GM12864 (cell line): ENCODE measurements at regions not wholly inside any gene's neighbourhood (a gene's known extent, or its start where the extent isn't known, plus 50 kb on each side); places are given as distances from the start of the nearest gene placed in this dataset.

Source experiments
- DNase-seq: peaks from one replicate; pipeline ENCODE4 v3.0.0-alpha.2; 2011; ENCODE audit warnings: low read depth
- H3K4me3 ChIP-seq: 2 replicates; pipeline ENCODE4 v1.5.1; 2011; ENCODE audit warnings: mild to moderate bottlenecking, low read depth, low read length, control low read depth
- TF ChIP-seq, protein P1 (sequence below): IDR thresholded peaks from 2 replicates; pipeline ENCODE4 v1.5.1; 2011; ENCODE audit warnings: low read depth, mild to moderate bottlenecking, moderate library complexity, low read length, control low read depth, inconsistent platforms; ENCODE audit errors: missing control alignments

DNA sequence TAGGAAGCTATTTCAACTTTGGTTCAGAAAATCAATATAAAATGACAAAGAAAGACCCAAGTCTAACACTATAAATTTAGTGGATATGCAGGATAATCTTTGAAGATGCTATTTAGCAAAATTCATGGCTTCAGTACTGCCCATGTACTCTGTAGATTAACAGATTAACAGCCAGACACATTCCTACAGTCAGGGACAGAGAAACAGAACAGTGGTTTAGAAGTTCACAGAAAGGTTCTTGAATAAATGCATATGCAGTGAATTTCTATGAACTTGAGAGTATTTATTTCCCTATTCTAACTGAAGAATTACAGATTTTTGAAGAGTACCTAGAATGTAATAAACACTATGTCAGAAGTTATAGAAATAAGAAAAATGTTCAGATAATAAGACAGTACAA, 222.8 kb downstream of the KLF12 start:
- TF ChIP-seq, protein P1, sequence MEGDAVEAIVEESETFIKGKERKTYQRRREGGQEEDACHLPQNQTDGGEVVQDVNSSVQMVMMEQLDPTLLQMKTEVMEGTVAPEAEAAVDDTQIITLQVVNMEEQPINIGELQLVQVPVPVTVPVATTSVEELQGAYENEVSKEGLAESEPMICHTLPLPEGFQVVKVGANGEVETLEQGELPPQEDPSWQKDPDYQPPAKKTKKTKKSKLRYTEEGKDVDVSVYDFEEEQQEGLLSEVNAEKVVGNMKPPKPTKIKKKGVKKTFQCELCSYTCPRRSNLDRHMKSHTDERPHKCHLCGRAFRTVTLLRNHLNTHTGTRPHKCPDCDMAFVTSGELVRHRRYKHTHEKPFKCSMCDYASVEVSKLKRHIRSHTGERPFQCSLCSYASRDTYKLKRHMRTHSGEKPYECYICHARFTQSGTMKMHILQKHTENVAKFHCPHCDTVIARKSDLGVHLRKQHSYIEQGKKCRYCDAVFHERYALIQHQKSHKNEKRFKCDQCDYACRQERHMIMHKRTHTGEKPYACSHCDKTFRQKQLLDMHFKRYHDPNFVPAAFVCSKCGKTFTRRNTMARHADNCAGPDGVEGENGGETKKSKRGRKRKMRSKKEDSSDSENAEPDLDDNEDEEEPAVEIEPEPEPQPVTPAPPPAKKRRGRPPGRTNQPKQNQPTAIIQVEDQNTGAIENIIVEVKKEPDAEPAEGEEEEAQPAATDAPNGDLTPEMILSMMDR = no peak
- H3K4me3 ChIP-seq = no peak overlapping the region
- no peak for DNase-seq

DNA sequence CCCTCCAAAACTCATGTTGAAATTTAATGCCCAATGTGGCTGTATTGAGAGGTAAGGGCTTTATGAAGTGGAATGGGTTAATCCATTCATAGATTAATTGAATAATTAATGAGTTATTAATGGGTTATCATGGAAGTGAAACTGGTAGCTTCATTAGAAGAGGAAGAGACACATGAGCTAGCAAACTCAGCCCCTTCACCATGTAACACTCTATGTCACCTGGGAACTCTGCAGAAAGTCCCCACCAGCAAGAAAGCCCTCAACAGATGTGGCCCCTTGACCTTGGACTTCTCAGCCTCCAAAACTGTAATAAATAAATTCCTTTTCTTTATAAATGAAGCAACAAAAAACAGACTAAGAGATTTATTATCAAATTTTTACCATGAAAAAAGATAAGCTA, 223.5 kb downstream of the KLF12 start:
- no peak overlapping the region for H3K4me3 ChIP-seq
- no peak for DNase-seq
- TF ChIP-seq, protein P1 = no peak

DNA sequence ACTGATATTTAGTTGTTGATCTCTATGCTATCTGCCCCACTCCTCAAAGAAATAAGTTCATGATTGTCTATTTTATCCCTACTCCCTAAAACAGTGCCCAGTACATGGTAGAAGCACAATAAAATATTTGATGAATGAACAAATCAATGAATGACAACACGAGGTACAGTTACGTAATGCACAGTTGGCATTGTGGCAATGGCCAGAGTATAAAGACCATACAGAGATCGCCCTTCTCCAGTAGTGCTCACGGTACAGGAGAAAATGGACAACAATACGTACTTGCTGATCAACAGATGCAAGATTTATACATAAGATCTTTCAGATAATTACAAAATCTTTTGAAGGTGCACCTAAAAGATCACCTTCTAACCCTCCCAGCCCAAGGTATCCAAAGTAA, 225.4 kb downstream of the KLF12 start:
- TF ChIP-seq, protein P1 = no peak
- DNase-seq = no peak
- H3K4me3 ChIP-seq = no peak overlapping the region

- no peak for DNase-seq
- no peak overlapping the region for H3K4me3 ChIP-seq
- TF ChIP-seq, protein P1 = no peak
Measured at GRCh38 chr13:73904625-73905024, 229.6 kb downstream of the KLF12 start.

DNA sequence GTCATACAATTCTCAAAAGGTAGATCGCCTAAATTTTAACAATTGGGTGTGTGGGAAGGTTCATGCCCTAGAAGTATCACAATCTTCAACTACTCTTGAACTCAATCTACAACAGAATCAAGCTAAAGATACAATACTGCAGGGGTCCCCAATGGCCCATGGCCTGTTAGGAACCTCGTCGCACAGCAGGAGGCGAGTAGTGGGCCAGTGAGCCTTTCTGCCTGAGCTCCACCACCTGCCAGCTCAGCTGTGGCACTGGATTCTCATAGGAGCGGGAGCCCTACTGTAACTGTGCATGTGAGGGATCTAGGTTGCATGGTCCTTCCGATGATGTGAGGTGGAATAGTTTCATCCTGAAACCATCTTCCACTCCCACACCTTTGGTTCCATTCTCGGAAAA, 230.6 kb downstream of the KLF12 start:
- TF ChIP-seq, protein P1 = no peak
- DNase-seq = no peak
- no peak overlapping the region for H3K4me3 ChIP-seq

DNA sequence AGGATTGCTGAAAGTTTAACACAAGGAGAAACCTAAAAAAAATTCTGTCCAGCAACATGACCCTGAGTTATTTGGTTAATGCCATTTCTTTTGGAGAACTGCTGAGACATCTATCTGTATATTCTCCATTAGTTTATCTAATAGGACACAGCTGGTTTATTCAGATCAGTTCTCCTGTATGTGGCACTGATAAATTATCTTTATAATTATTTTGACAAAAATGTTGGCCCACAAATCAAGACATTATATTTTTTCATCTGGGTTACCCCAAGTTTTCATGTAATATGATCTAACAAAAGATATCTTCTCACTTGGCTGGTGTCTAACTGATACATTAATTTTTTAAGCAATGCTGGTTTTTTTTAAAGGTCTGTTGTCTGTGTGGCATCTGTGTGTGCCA, 231.4 kb downstream of the KLF12 start:
- TF ChIP-seq, protein P1 = no peak
- DNase-seq = no peak
- H3K4me3 ChIP-seq = no peak overlapping the region

- DNase-seq = no peak
- TF ChIP-seq, protein P1 = no peak
Measured at GRCh38 chr13:73902296-73902695, 231.9 kb downstream of the KLF12 start.

More at GRCh38 chr13:73902296-73902695, 231.9 kb downstream of the KLF12 start:
- H3K4me3 ChIP-seq = no peak overlapping the region
